Amniotic stem cell (primary cell): ENCODE measurements at regions not wholly inside any gene's neighbourhood (a gene's known extent, or its start where the extent isn't known, plus 50 kb on each side); places are given as distances from the start of the nearest gene placed in this dataset.
"Not testable (repeated sequence)": the region's sequence is repeated elsewhere in the genome, so short reads cannot be mapped to it uniquely, and the experiment has no call there.

ENCODE experiments used
- DNase-seq: peaks from one replicate; lab custom pipeline; 2025; lab: John Stamatoyannopoulos, UW

GRCh38 chr6:119802464-119802863 lies 452.9 kb upstream of the MAN1A1 start:
- DNase-seq = no peak

- no peak for DNase-seq
Observed at GRCh38 chr6:119801056-119801455, 451.5 kb upstream of the MAN1A1 start.

- no peak for DNase-seq
Observed at GRCh38 chr6:119800526-119800925, 451.0 kb upstream of the MAN1A1 start.

GRCh38 chr6:119799596-119800509 lies 450.3 kb upstream of the MAN1A1 start:
- no peak for DNase-seq

GRCh38 chr6:119791736-119792135 lies 442.2 kb upstream of the MAN1A1 start:
- DNase-seq = no peak

- no peak for DNase-seq
Observed at GRCh38 chr6:119781365-119781764, 431.8 kb upstream of the MAN1A1 start.

GRCh38 chr6:119768201-119768600 lies 418.6 kb upstream of the MAN1A1 start:
- DNase-seq = no peak

GRCh38 chr6:119764927-119765681 lies 415.5 kb upstream of the MAN1A1 start:
- no peak for DNase-seq

- no peak for DNase-seq
Observed at GRCh38 chr6:119760046-119760445, 410.5 kb upstream of the MAN1A1 start.

GRCh38 chr6:119758385-119758784 lies 408.8 kb upstream of the MAN1A1 start:
- DNase-seq = no peak

GRCh38 chr6:119757467-119757866 lies 407.9 kb upstream of the MAN1A1 start:
- DNase-seq = no peak

GRCh38 chr6:119749335-119749734 lies 399.8 kb upstream of the MAN1A1 start:
- no peak for DNase-seq

GRCh38 chr6:119748535-119748934 lies 399.0 kb upstream of the MAN1A1 start:
- DNase-seq = not testable (repeated sequence)

GRCh38 chr6:119742188-119742803 lies 392.7 kb upstream of the MAN1A1 start:
- DNase-seq = peak; percentile 26

- no peak for DNase-seq
Observed at GRCh38 chr6:119739769-119740168, 390.2 kb upstream of the MAN1A1 start.

GRCh38 chr6:119738425-119738824 lies 388.9 kb upstream of the MAN1A1 start:
- no peak for DNase-seq

GRCh38 chr6:119736296-119737021 lies 386.9 kb upstream of the MAN1A1 start:
- DNase-seq = no peak

GRCh38 chr6:119735530-119735929 lies 386.0 kb upstream of the MAN1A1 start:
- no peak for DNase-seq

- no peak for DNase-seq
Observed at GRCh38 chr6:119734227-119734626, 384.7 kb upstream of the MAN1A1 start.

- DNase-seq = no peak
Observed at GRCh38 chr6:119728935-119729334, 379.4 kb upstream of the MAN1A1 start.

GRCh38 chr6:119728220-119728750 lies 378.7 kb upstream of the MAN1A1 start:
- no peak for DNase-seq
